ENCODE measurements at regions not wholly inside any gene's neighbourhood (a gene's known extent, or its start where the extent isn't known, plus 50 kb on each side); places are given as distances from the start of the nearest gene placed in this dataset.
"Not testable (repeated sequence)": the region's sequence is repeated elsewhere in the genome, so short reads cannot be mapped to it uniquely, and the experiment has no call there.

GRCh38 chr15:84421513-84422181 is 179.2 kb upstream of the ZSCAN2 start:
- peak; percentile 5 for DNase-seq

- not testable (repeated sequence) for DNase-seq
These were observed 175.5 kb upstream of the ZSCAN2 start for GRCh38 chr15:84425327-84425726.

- not testable (repeated sequence) for DNase-seq
These were observed 127.4 kb upstream of the ZSCAN2 start for GRCh38 chr15:84473305-84473877.

- not testable (repeated sequence) for DNase-seq
These were observed 124.3 kb upstream of the ZSCAN2 start for GRCh38 chr15:84476364-84477033.

GRCh38 chr15:84477550-84477949 is 123.3 kb upstream of the ZSCAN2 start:
- DNase-seq, result not testable (repeated sequence)

- DNase-seq, result not testable (repeated sequence)
These were observed 120.6 kb upstream of the ZSCAN2 start for GRCh38 chr15:84480174-84480681.

GRCh38 chr15:84483859-84484258 is 117.0 kb upstream of the ZSCAN2 start:
- not testable (repeated sequence) for DNase-seq

GRCh38 chr15:84500165-84500889 is 100.5 kb upstream of the ZSCAN2 start:
- peak; percentile 27 for DNase-seq

GRCh38 chr15:84503101-84503500 is 97.7 kb upstream of the ZSCAN2 start:
- not testable (repeated sequence) for DNase-seq

GRCh38 chr15:84505552-84505951 is 95.3 kb upstream of the ZSCAN2 start:
- DNase-seq, result not testable (repeated sequence)

- DNase-seq, result not testable (repeated sequence)
These were observed 88.5 kb upstream of the ZSCAN2 start for GRCh38 chr15:84512324-84512723.

GRCh38 chr15:84516773-84517172 is 84.0 kb upstream of the ZSCAN2 start:
- DNase-seq, result not testable (repeated sequence)

GRCh38 chr15:84525491-84526344 is 75.1 kb upstream of the ZSCAN2 start:
- DNase-seq, result not testable (repeated sequence)

- not testable (repeated sequence) for DNase-seq
These were observed 70.1 kb upstream of the ZSCAN2 start for GRCh38 chr15:84530751-84531150.

- not testable (repeated sequence) for DNase-seq
These were observed 69.6 kb upstream of the ZSCAN2 start for GRCh38 chr15:84531223-84531622.

- not testable (repeated sequence) for DNase-seq
These were observed 69.0 kb upstream of the ZSCAN2 start for GRCh38 chr15:84531709-84532367.

GRCh38 chr15:84533705-84534104 is 67.1 kb upstream of the ZSCAN2 start:
- not testable (repeated sequence) for DNase-seq

- not testable (repeated sequence) for DNase-seq
These were observed 66.1 kb upstream of the ZSCAN2 start for GRCh38 chr15:84534561-84535235.

GRCh38 chr15:84536181-84536580 is 64.6 kb upstream of the ZSCAN2 start:
- not testable (repeated sequence) for DNase-seq

- DNase-seq, result not testable (repeated sequence)
These were observed 56.2 kb upstream of the ZSCAN2 start for GRCh38 chr15:84544586-84544985.

GRCh38 chr15:84547150-84547549 is 53.7 kb upstream of the ZSCAN2 start:
- DNase-seq, result not testable (repeated sequence)
